ENCODE measurements at regions not wholly inside any gene's neighbourhood (a gene's known extent, or its start where the extent isn't known, plus 50 kb on each side); places are given as distances from the start of the nearest gene placed in this dataset.
A peak's percentile ranks its signal among the peaks of the same experiment; 100 is the strongest.
"Not testable (repeated sequence)": the region's sequence is repeated elsewhere in the genome, so short reads cannot be mapped to it uniquely, and the experiment has no call there.

GRCh38 chr5:127133071-127133470 is 59.8 kb upstream of the C5orf63 start:
- no peak for DNase-seq (ENCODE audit: low read depth)

- DNase-seq (ENCODE audit: low read depth): no peak
Measured at GRCh38 chr5:127136908-127137307, 63.6 kb upstream of the C5orf63 start.

- no peak for DNase-seq (ENCODE audit: low read depth)
Measured at GRCh38 chr5:127143722-127144121, 70.4 kb upstream of the C5orf63 start.

- no peak for DNase-seq (ENCODE audit: low read depth)
Measured at GRCh38 chr5:127153031-127153430, 79.7 kb upstream of the C5orf63 start.

GRCh38 chr5:127153521-127153920 is 80.2 kb upstream of the C5orf63 start:
- DNase-seq (ENCODE audit: low read depth): no peak

GRCh38 chr5:127163750-127164149 is 90.4 kb upstream of the C5orf63 start:
- DNase-seq (ENCODE audit: low read depth): no peak

GRCh38 chr5:127170918-127171600 is 97.8 kb upstream of the C5orf63 start:
- no peak for DNase-seq (ENCODE audit: low read depth)

GRCh38 chr5:127176769-127177168 is 103.5 kb upstream of the C5orf63 start:
- no peak for DNase-seq (ENCODE audit: low read depth)

- DNase-seq (ENCODE audit: low read depth): not testable (repeated sequence)
Measured at GRCh38 chr5:127182631-127183030, 108.0 kb upstream of the MEGF10 start.

GRCh38 chr5:127183332-127183731 is 107.3 kb upstream of the MEGF10 start:
- DNase-seq (ENCODE audit: low read depth): no peak

- no peak for DNase-seq (ENCODE audit: low read depth)
Measured at GRCh38 chr5:127184851-127185250, 105.7 kb upstream of the MEGF10 start.

GRCh38 chr5:127186657-127187056 is 103.9 kb upstream of the MEGF10 start:
- DNase-seq (ENCODE audit: low read depth): no peak

GRCh38 chr5:127187706-127188105 is 102.9 kb upstream of the MEGF10 start:
- no peak for DNase-seq (ENCODE audit: low read depth)

GRCh38 chr5:127192150-127192549 is 98.4 kb upstream of the MEGF10 start:
- DNase-seq (ENCODE audit: low read depth): no peak

GRCh38 chr5:127192836-127193338 is 97.7 kb upstream of the MEGF10 start:
- DNase-seq (ENCODE audit: low read depth): peak; percentile 56

- DNase-seq (ENCODE audit: low read depth): no peak
Measured at GRCh38 chr5:127196042-127196441, 94.6 kb upstream of the MEGF10 start.

GRCh38 chr5:127197402-127198167 is 93.0 kb upstream of the MEGF10 start:
- not testable (repeated sequence) for DNase-seq (ENCODE audit: low read depth)

GRCh38 chr5:127202738-127203137 is 87.9 kb upstream of the MEGF10 start:
- not testable (repeated sequence) for DNase-seq (ENCODE audit: low read depth)

- DNase-seq (ENCODE audit: low read depth): peak; percentile 88
Measured at GRCh38 chr5:127203818-127204217, 86.8 kb upstream of the MEGF10 start.

GRCh38 chr5:127205147-127205546 is 85.4 kb upstream of the MEGF10 start:
- no peak for DNase-seq (ENCODE audit: low read depth)

- DNase-seq (ENCODE audit: low read depth): peak; percentile 90
Measured at GRCh38 chr5:127206320-127207113, 84.1 kb upstream of the MEGF10 start.

GRCh38 chr5:127210042-127210441 is 80.6 kb upstream of the MEGF10 start:
- DNase-seq (ENCODE audit: low read depth): no peak

- no peak for DNase-seq (ENCODE audit: low read depth)
Measured at GRCh38 chr5:127213231-127213630, 77.4 kb upstream of the MEGF10 start.

Measured in iris pigment epithelial cell (primary cell).